ENCODE measurements at regions not wholly inside any gene's neighbourhood (a gene's known extent, or its start where the extent isn't known, plus 50 kb on each side); places are given as distances from the start of the nearest gene placed in this dataset.

- TF ChIP-seq CTCF (IDR thresholded peaks at IDR 0.05) = no peak
Observed at GRCh38 chr6:1055015-1055921, 256.6 kb upstream of the FOXQ1 start.

GRCh38 chr6:1054653-1055014 lies 257.3 kb upstream of the FOXQ1 start:
- no peak for TF ChIP-seq CTCF (IDR thresholded peaks at IDR 0.05)

- no peak for TF ChIP-seq CTCF (IDR thresholded peaks at IDR 0.05)
Observed at GRCh38 chr6:1053586-1053985, 258.3 kb upstream of the FOXQ1 start.

- no peak for TF ChIP-seq CTCF (IDR thresholded peaks at IDR 0.05)
Observed at GRCh38 chr6:1052262-1052661, 259.6 kb upstream of the FOXQ1 start.

GRCh38 chr6:1049900-1050299 lies 262.0 kb upstream of the FOXQ1 start:
- no peak for TF ChIP-seq CTCF (IDR thresholded peaks at IDR 0.05)

- TF ChIP-seq CTCF (IDR thresholded peaks at IDR 0.05) = no peak
Observed at GRCh38 chr6:1049170-1049569, 262.7 kb upstream of the FOXQ1 start.

- TF ChIP-seq CTCF (IDR thresholded peaks at IDR 0.05) = no peak
Observed at GRCh38 chr6:1047981-1048541, 263.8 kb upstream of the FOXQ1 start.
